ENCODE measurements at regions not wholly inside any gene's neighbourhood (a gene's known extent, or its start where the extent isn't known, plus 50 kb on each side); places are given as distances from the start of the nearest gene placed in this dataset.

- no peak overlapping the region for H3K27ac ChIP-seq
- no peak for DNase-seq
- no peaks in the 10 kb centered on the region for H3K36me3 ChIP-seq
- 58 to 67% (median 62%) methylated on average over 9 of the region's 9 CpGs for WGBS, 5 donors
- intact Hi-C loops (cut with DNase I; ENCODE audit: low total_unique reads): no loop called here
- H3K4me3 ChIP-seq: no peak overlapping the region
- H3K4me1 ChIP-seq: no peaks in the 10 kb centered on the region
- no peaks in the 10 kb centered on the region for H3K27me3 ChIP-seq (replicated peaks in 1 of 7)
- no peak for TF ChIP-seq CTCF (IDR thresholded peaks at IDR 0.05 in 8 of 11, conservative IDR thresholded peaks at IDR 0.05 in 3 of 11)
- TF ChIP-seq POLR2AphosphoS5 (IDR thresholded peaks at IDR 0.05): no peak
- TF ChIP-seq POLR2A (IDR thresholded peaks at IDR 0.05): no peak
- no peaks in the 10 kb centered on the region for H3K9me3 ChIP-seq
Measured at GRCh38 chr5:167642779-167643517, 648.5 kb upstream of the WWC1 start.

GRCh38 chr5:167643631-167644280 lies 647.7 kb upstream of the WWC1 start:
- DNase-seq: no peak
- H3K4me1 ChIP-seq: no peaks in the 10 kb centered on the region
- intact Hi-C loops (cut with DNase I; ENCODE audit: low total_unique reads): no loop called here
- TF ChIP-seq CTCF (IDR thresholded peaks at IDR 0.05 in 8 of 11, conservative IDR thresholded peaks at IDR 0.05 in 3 of 11): no peak
- no peak for TF ChIP-seq POLR2AphosphoS5 (IDR thresholded peaks at IDR 0.05)
- TF ChIP-seq POLR2A (IDR thresholded peaks at IDR 0.05): no peak
- no peaks in the 10 kb centered on the region for H3K27me3 ChIP-seq (replicated peaks in 1 of 7)
- H3K27ac ChIP-seq: no peak overlapping the region
- H3K4me3 ChIP-seq: no peak overlapping the region
- H3K9me3 ChIP-seq: no peaks in the 10 kb centered on the region
- whole genome bisulfite sequencing, 5 donors: 72 to 81% (median 79%) methylated on average over 3 of the region's 3 CpGs
- H3K36me3 ChIP-seq: no peaks in the 10 kb centered on the region

- Histone ChIP-seq H3K27me3 (replicated peaks in 1 of 7) (no peaks in the 10 kb centered on the region), H3K9me3 (no peaks in the 10 kb centered on the region), H3K4me1 (no peaks in the 10 kb centered on the region), H3K27ac (no peak overlapping the region), H3K36me3 (no peaks in the 10 kb centered on the region), H3K4me3 (no peak overlapping the region)
- TF ChIP-seq CTCF (IDR thresholded peaks at IDR 0.05 in 8 of 11, conservative IDR thresholded peaks at IDR 0.05 in 3 of 11): no peak
- TF ChIP-seq POLR2AphosphoS5 (IDR thresholded peaks at IDR 0.05): no peak
- TF ChIP-seq POLR2A (IDR thresholded peaks at IDR 0.05): no peak
- no peak for DNase-seq
- 80 to 91% (median 82%) methylated on average over 2 of the region's 2 CpGs for WGBS, 5 donors
- intact Hi-C loops (cut with DNase I; ENCODE audit: low total_unique reads): no loop called here
Measured at GRCh38 chr5:167644619-167645018, 646.8 kb upstream of the WWC1 start.

- Histone ChIP-seq H3K4me3 (no peak overlapping the region), H3K27ac (no peak overlapping the region), H3K4me1 (no peaks in the 10 kb centered on the region), H3K27me3 (replicated peaks in 1 of 7) (no peaks in the 10 kb centered on the region), H3K36me3 (no peaks in the 10 kb centered on the region), H3K9me3 (no peaks in the 10 kb centered on the region)
- WGBS, 5 donors: 90 to 100% (median 98%) methylated on average over 1 of the region's 1 CpG
- intact Hi-C loops (cut with DNase I; ENCODE audit: low total_unique reads): no loop called here
- DNase-seq: no peak
- no peak for TF ChIP-seq POLR2A (IDR thresholded peaks at IDR 0.05)
- TF ChIP-seq CTCF (IDR thresholded peaks at IDR 0.05 in 8 of 11, conservative IDR thresholded peaks at IDR 0.05 in 3 of 11): no peak
- TF ChIP-seq POLR2AphosphoS5 (IDR thresholded peaks at IDR 0.05): no peak
Measured at GRCh38 chr5:167649471-167649870, 642.0 kb upstream of the WWC1 start.
